NCI-H2171 (cell line): ENCODE measurements at regions not wholly inside any gene's neighbourhood (a gene's known extent, or its start where the extent isn't known, plus 50 kb on each side); places are given as distances from the start of the nearest gene placed in this dataset.
"Not testable (repeated sequence)": the region's sequence is repeated elsewhere in the genome, so short reads cannot be mapped to it uniquely, and the experiment has no call there.

Experiments used
- DNase-seq: peaks from one replicate; lab custom pipeline; 2025; lab: John Stamatoyannopoulos, UW

- DNase-seq: no peak
Measured at GRCh38 chr14:71789005-71789404, 143.2 kb upstream of the RGS6 start.

- no peak for DNase-seq
Measured at GRCh38 chr14:71799841-71800240, 132.4 kb upstream of the RGS6 start.

GRCh38 chr14:71800878-71801277, 131.4 kb upstream of the RGS6 start:
- DNase-seq: no peak

GRCh38 chr14:71803539-71804260, 128.5 kb upstream of the RGS6 start:
- DNase-seq: no peak

- DNase-seq: no peak
Measured at GRCh38 chr14:71804992-71805391, 127.2 kb upstream of the RGS6 start.

GRCh38 chr14:71807049-71807448, 125.2 kb upstream of the RGS6 start:
- DNase-seq: not testable (repeated sequence)

GRCh38 chr14:71810800-71811199, 121.4 kb upstream of the RGS6 start:
- not testable (repeated sequence) for DNase-seq

GRCh38 chr14:71812693-71813092, 119.5 kb upstream of the RGS6 start:
- DNase-seq: no peak

- no peak for DNase-seq
Measured at GRCh38 chr14:71815110-71815509, 117.1 kb upstream of the RGS6 start.

- no peak for DNase-seq
Measured at GRCh38 chr14:71824816-71825215, 107.4 kb upstream of the RGS6 start.

- no peak for DNase-seq
Measured at GRCh38 chr14:71833476-71833875, 98.8 kb upstream of the RGS6 start.

GRCh38 chr14:71834284-71835204, 97.7 kb upstream of the RGS6 start:
- no peak for DNase-seq

- DNase-seq: peak; percentile 29
Measured at GRCh38 chr14:71852181-71852580, 80.0 kb upstream of the RGS6 start.

- peak; percentile 27 for DNase-seq
Measured at GRCh38 chr14:71855399-71856036, 76.7 kb upstream of the RGS6 start.

- no peak for DNase-seq
Measured at GRCh38 chr14:71856199-71856919, 75.9 kb upstream of the RGS6 start.

GRCh38 chr14:71863049-71863448, 69.2 kb upstream of the RGS6 start:
- DNase-seq: no peak

GRCh38 chr14:71863766-71864165, 68.5 kb upstream of the RGS6 start:
- DNase-seq: no peak
